CD4-positive, alpha-beta memory T cell (primary cell): ENCODE measurements at regions not wholly inside any gene's neighbourhood (a gene's known extent, or its start where the extent isn't known, plus 50 kb on each side); places are given as distances from the start of the nearest gene placed in this dataset.

Experiments used
- CTCF ChIA-PET: fragments of 350-600 bp; sonication (Branson Sonifier 250); formaldehyde crosslinking; loops from one replicate; lab custom pipeline; 2021; ENCODE audit warnings: inconsistent platforms; ENCODE audit not compliant: partially characterized antibody; lab: Charles Lee
- POLR2A ChIA-PET: fragments of 350-600 bp; sonication (Branson Sonifier 250); formaldehyde crosslinking; loops from one replicate; lab custom pipeline; 2021; ENCODE audit not compliant: partially characterized antibody; lab: Charles Lee
- DNase-seq, 5 donors: peaks; one replicate each; pipeline versions ENCODE4 v3.0.0 to v3.0.0-alpha.2; 2020 to 2022; ENCODE audit warnings: mixed read lengths in 1 of 5
- H3K27ac ChIP-seq: one replicate; pipeline ENCODE4 v1.7.0; 2013; ENCODE audit warnings: low read depth, low read length
- H3K27me3 ChIP-seq: 2 replicates; pipeline ENCODE4 v1.7.0; 2013; ENCODE audit warnings: mild to moderate bottlenecking, low read length, moderate library complexity; ENCODE audit not compliant: insufficient read depth
- H3K36me3 ChIP-seq: 2 replicates; pipeline ENCODE4 v1.7.0; 2013; ENCODE audit warnings: mild to moderate bottlenecking, low read length, moderate library complexity; ENCODE audit not compliant: insufficient read depth
- H3K4me1 ChIP-seq: 2 replicates; pipeline ENCODE4 v1.7.0; 2013; ENCODE audit warnings: mild to moderate bottlenecking, low read length, moderate library complexity; ENCODE audit not compliant: insufficient read depth
- H3K4me3 ChIP-seq, 2 donors: one replicate each; pipeline ENCODE4 v1.7.0; 2013; ENCODE audit warnings: low read length in 2 of 2, mild to moderate bottlenecking in 1 of 2
- H3K9me3 ChIP-seq, 2 donors: one replicate each; pipeline ENCODE4 v1.7.0; 2013; ENCODE audit warnings: low read length in 2 of 2, control low read depth in 1 of 2; ENCODE audit not compliant: control insufficient read depth in 1 of 2
- H3K27ac Mint-ChIP-seq, 7 donors: one replicate each; pipeline ENCODE4 v1.8.0; 2020 to 2021; ENCODE audit warnings: mixed read lengths in 7 of 7, mild to moderate bottlenecking in 6 of 7, inconsistent platforms in 3 of 7, moderate library complexity in 3 of 7
- H3K27me3 Mint-ChIP-seq, 2 donors: one replicate each; pipeline ENCODE4 v1.8.0; 2020 to 2021; ENCODE audit warnings: mixed read lengths in 2 of 2
- H3K36me3 Mint-ChIP-seq, 2 donors: one replicate each; pipeline ENCODE4 v1.8.0; 2020 to 2021; ENCODE audit warnings: mixed read lengths in 2 of 2, inconsistent platforms in 1 of 2, mild to moderate bottlenecking in 1 of 2
- H3K4me1 Mint-ChIP-seq, 4 donors: one replicate each; pipeline ENCODE4 v1.8.0; 2020 to 2021; ENCODE audit warnings: mixed read lengths in 4 of 4, mild to moderate bottlenecking in 1 of 4
- H3K4me3 Mint-ChIP-seq, 8 donors: one replicate each; pipeline ENCODE4 v1.8.0; 2020 to 2021; ENCODE audit warnings: mixed read lengths in 8 of 8, mild to moderate bottlenecking in 7 of 8, moderate library complexity in 6 of 8, inconsistent platforms in 3 of 8
- H3K9me3 Mint-ChIP-seq, 8 donors: one replicate each; pipeline ENCODE4 v1.8.0; 2020 to 2021; ENCODE audit warnings: mixed read lengths in 8 of 8, mild to moderate bottlenecking in 5 of 8, inconsistent platforms in 3 of 8, moderate library complexity in 1 of 8
- intact Hi-C: fragments of 100-400 bp; cut with micrococcal nuclease; formaldehyde crosslinking; loops from one replicate; pipeline ENCODE4 v1.15.1; 2023

- H3K36me3 ChIP-seq: no peaks in the 10 kb centered on the region
- POLR2A ChIA-PET: no interaction called here
- H3K9me3 Mint-ChIP-seq: peaks cover 0 to 3% (median 0%) of the 10 kb centered on the region in 8 donors
- H3K4me1 ChIP-seq: no peaks in the 10 kb centered on the region
- H3K27ac ChIP-seq: no peak overlapping the region
- H3K36me3 Mint-ChIP-seq: no peaks in the 10 kb centered on the region
- intact Hi-C loops: no loop called here
- CTCF ChIA-PET: no interaction called here
- no peaks in the 10 kb centered on the region for H3K9me3 ChIP-seq
- peaks cover 18 to 22% of the 10 kb centered on the region in 2 donors for H3K27me3 Mint-ChIP-seq
- no peak for DNase-seq
- peaks cover 0 to 4% (median 2%) of the 10 kb centered on the region in 4 donors for H3K4me1 Mint-ChIP-seq
- no peak overlapping the region for H3K4me3 Mint-ChIP-seq
- no peak overlapping the region for H3K27ac Mint-ChIP-seq
- H3K4me3 ChIP-seq: no peak overlapping the region
- H3K27me3 ChIP-seq: peaks cover 11% of the 10 kb centered on the region
Observed at GRCh38 chr14:104467641-104468040, 111.9 kb upstream of the C14orf180 start.

GRCh38 chr14:104469591-104469990, 110.0 kb upstream of the C14orf180 start:
- intact Hi-C loops: no loop called here
- Mint-ChIP-seq H3K4me3 (no peak overlapping the region), H3K27ac (no peak overlapping the region), H3K27me3 (peaks cover 8 to 14% of the 10 kb centered on the region in 2 donors), H3K4me1 (no peaks in the 10 kb centered on the region), H3K36me3 (no peaks in the 10 kb centered on the region), H3K9me3 (no peaks in the 10 kb centered on the region)
- Histone ChIP-seq H3K4me1 (no peaks in the 10 kb centered on the region), H3K36me3 (no peaks in the 10 kb centered on the region), H3K4me3 (no peak overlapping the region), H3K27me3 (peaks cover 4% of the 10 kb centered on the region), H3K27ac (no peak overlapping the region), H3K9me3 (no peaks in the 10 kb centered on the region)
- DNase-seq: no peak
- CTCF ChIA-PET: no interaction called here
- POLR2A ChIA-PET: no interaction called here

- H3K4me3 Mint-ChIP-seq: no peak overlapping the region
- no peak overlapping the region for H3K4me3 ChIP-seq
- no peaks in the 10 kb centered on the region for H3K27me3 ChIP-seq
- peaks cover 8 to 9% of the 10 kb centered on the region in 2 donors for H3K27me3 Mint-ChIP-seq
- H3K4me1 Mint-ChIP-seq: no peaks in the 10 kb centered on the region
- H3K36me3 ChIP-seq: no peaks in the 10 kb centered on the region
- no peaks in the 10 kb centered on the region for H3K9me3 Mint-ChIP-seq
- ChIA-PET CTCF (no interaction called here), POLR2A (no interaction called here)
- no peak overlapping the region for H3K27ac ChIP-seq
- intact Hi-C loops: no loop called here
- no peak for DNase-seq
- H3K36me3 Mint-ChIP-seq: no peaks in the 10 kb centered on the region
- no peaks in the 10 kb centered on the region for H3K9me3 ChIP-seq
- H3K4me1 ChIP-seq: no peaks in the 10 kb centered on the region
- H3K27ac Mint-ChIP-seq: no peak overlapping the region
Observed at GRCh38 chr14:104470588-104470987, 109.0 kb upstream of the C14orf180 start.

- Mint-ChIP-seq H3K9me3 (no peaks in the 10 kb centered on the region), H3K36me3 (no peaks in the 10 kb centered on the region), H3K27me3 (peaks cover 8 to 9% of the 10 kb centered on the region in 2 donors), H3K4me3 (no peak overlapping the region), H3K27ac (no peak overlapping the region), H3K4me1 (no peaks in the 10 kb centered on the region)
- Histone ChIP-seq H3K36me3 (no peaks in the 10 kb centered on the region), H3K4me1 (no peaks in the 10 kb centered on the region), H3K9me3 (no peaks in the 10 kb centered on the region), H3K27me3 (no peaks in the 10 kb centered on the region), H3K27ac (no peak overlapping the region), H3K4me3 (no peak overlapping the region)
- ChIA-PET CTCF (no interaction called here), POLR2A (no interaction called here)
- intact Hi-C loops: no loop called here
- DNase-seq: no peak
Observed at GRCh38 chr14:104471114-104471513, 108.5 kb upstream of the C14orf180 start.

- H3K4me1 Mint-ChIP-seq: no peaks in the 10 kb centered on the region
- H3K4me3 Mint-ChIP-seq: no peak overlapping the region
- H3K4me1 ChIP-seq: no peaks in the 10 kb centered on the region
- no peak overlapping the region for H3K27ac ChIP-seq
- H3K36me3 Mint-ChIP-seq: no peaks in the 10 kb centered on the region
- no peaks in the 10 kb centered on the region for H3K36me3 ChIP-seq
- no peaks in the 10 kb centered on the region for H3K9me3 ChIP-seq
- H3K27me3 Mint-ChIP-seq: peaks cover 5 to 9% of the 10 kb centered on the region in 2 donors
- intact Hi-C loops: no loop called here
- H3K4me3 ChIP-seq: no peak overlapping the region
- ChIA-PET POLR2A (no interaction called here), CTCF (no interaction called here)
- DNase-seq: no peak
- H3K27me3 ChIP-seq: no peaks in the 10 kb centered on the region
- H3K27ac Mint-ChIP-seq: peak overlapping the region in 2 of 7 donors; percentile 60 to 83
- H3K9me3 Mint-ChIP-seq: no peaks in the 10 kb centered on the region
Observed at GRCh38 chr14:104472073-104472472, 107.5 kb upstream of the C14orf180 start.

- peaks cover 5 to 9% of the 10 kb centered on the region in 2 donors for H3K27me3 Mint-ChIP-seq
- no peak overlapping the region for H3K4me3 ChIP-seq
- H3K36me3 ChIP-seq: no peaks in the 10 kb centered on the region
- no peak overlapping the region for H3K27ac ChIP-seq
- ChIA-PET POLR2A (no interaction called here), CTCF (interaction anchor here (0.8 kb wide), 1 partner anchor 23 kb away, joined by 3 read pairs; no protein-coding TSS in a partner anchor)
- H3K36me3 Mint-ChIP-seq: no peaks in the 10 kb centered on the region
- no peak overlapping the region for H3K4me3 Mint-ChIP-seq
- H3K4me1 Mint-ChIP-seq: no peaks in the 10 kb centered on the region
- peaks cover 0 to 1% (median 0%) of the 10 kb centered on the region in 8 donors for H3K9me3 Mint-ChIP-seq
- no peak for DNase-seq
- intact Hi-C loops: no loop called here
- no peak overlapping the region for H3K27ac Mint-ChIP-seq
- H3K4me1 ChIP-seq: no peaks in the 10 kb centered on the region
- no peaks in the 10 kb centered on the region for H3K9me3 ChIP-seq
- no peaks in the 10 kb centered on the region for H3K27me3 ChIP-seq
Observed at GRCh38 chr14:104472536-104473243, 106.9 kb upstream of the C14orf180 start.

- Histone ChIP-seq H3K36me3 (no peaks in the 10 kb centered on the region), H3K9me3 (no peaks in the 10 kb centered on the region), H3K4me1 (no peaks in the 10 kb centered on the region), H3K4me3 (no peak overlapping the region), H3K27ac (no peak overlapping the region), H3K27me3 (no peaks in the 10 kb centered on the region)
- intact Hi-C loops: no loop called here
- no peak overlapping the region for H3K27ac Mint-ChIP-seq
- DNase-seq: no peak
- CTCF ChIA-PET: interaction anchor here (0.8 kb wide), 1 partner anchor 22 kb away, joined by 3 read pairs; no protein-coding TSS in a partner anchor
- H3K36me3 Mint-ChIP-seq: no peaks in the 10 kb centered on the region
- POLR2A ChIA-PET: no interaction called here
- H3K4me1 Mint-ChIP-seq: no peaks in the 10 kb centered on the region
- no peak overlapping the region for H3K4me3 Mint-ChIP-seq
- peaks cover 0 to 1% (median 0%) of the 10 kb centered on the region in 8 donors for H3K9me3 Mint-ChIP-seq
- H3K27me3 Mint-ChIP-seq: peaks cover 5 to 7% of the 10 kb centered on the region in 2 donors
Observed at GRCh38 chr14:104473244-104473565, 106.4 kb upstream of the C14orf180 start.
